ENCODE measurements at regions not wholly inside any gene's neighbourhood (a gene's known extent, or its start where the extent isn't known, plus 50 kb on each side); places are given as distances from the start of the nearest gene placed in this dataset.

GRCh38 chr2:51667679-51668078 lies 635.7 kb upstream of the NRXN1 start:
- TF ChIP-seq POLR2A (IDR thresholded peaks at IDR 0.05), result no peak
- TF ChIP-seq CTCF (IDR thresholded peaks at IDR 0.05), result no peak
